Activated CD4-positive, CD25-positive, alpha-beta regulatory T cell treated with anti-CD3 and anti-CD28 coated beads, Interleukin-2, amount 50 U/mL, for 72 hours (primary cell): ENCODE measurements at regions not wholly inside any gene's neighbourhood (a gene's known extent, or its start where the extent isn't known, plus 50 kb on each side); places are given as distances from the start of the nearest gene placed in this dataset.
"Not testable (repeated sequence)": the region's sequence is repeated elsewhere in the genome, so short reads cannot be mapped to it uniquely, and the experiment has no call there.

Experiments used
- DNase-seq: peaks from one replicate; pipeline ENCODE4 v3.0.0; 2021

DNA sequence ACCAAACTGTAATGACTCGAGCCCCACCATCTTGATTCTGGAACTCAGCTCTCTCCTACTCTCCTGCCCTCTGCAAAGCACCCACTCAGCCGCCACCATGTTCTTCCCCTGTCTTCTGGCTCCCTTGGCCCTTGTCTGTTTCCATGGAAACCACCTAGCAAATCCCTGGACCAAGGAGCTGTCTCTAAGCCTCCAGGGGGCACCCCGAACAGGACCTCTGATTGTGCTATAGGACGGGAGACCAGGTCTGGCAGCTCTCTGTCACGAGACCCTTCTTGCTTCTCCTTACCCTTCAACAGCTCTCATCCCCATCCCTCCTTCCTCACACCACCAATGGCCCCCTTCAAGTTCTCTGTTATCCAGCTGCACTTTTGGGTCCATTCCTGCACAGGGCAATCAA is 277.7 kb upstream of the ZNF507 start:
- DNase-seq: no peak

DNA sequence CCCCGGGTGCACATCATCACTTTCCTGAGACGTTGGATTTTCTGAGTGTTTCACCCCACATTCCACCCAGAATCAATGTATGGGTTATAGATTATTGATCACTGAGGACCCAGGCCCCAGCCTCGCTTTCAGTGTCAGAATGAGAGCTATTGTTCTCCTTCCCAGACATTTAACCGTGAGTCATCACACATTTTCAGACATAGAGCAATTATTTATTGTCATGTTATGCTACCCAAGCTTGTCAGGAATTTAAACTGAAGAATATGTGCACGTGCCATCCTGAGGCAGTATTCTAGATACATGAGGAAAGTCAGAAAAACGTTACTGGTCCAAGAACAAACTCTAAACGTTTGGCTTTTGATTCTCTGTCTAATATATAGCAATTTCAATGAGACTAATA is 276.6 kb upstream of the ZNF507 start:
- no peak for DNase-seq

DNA sequence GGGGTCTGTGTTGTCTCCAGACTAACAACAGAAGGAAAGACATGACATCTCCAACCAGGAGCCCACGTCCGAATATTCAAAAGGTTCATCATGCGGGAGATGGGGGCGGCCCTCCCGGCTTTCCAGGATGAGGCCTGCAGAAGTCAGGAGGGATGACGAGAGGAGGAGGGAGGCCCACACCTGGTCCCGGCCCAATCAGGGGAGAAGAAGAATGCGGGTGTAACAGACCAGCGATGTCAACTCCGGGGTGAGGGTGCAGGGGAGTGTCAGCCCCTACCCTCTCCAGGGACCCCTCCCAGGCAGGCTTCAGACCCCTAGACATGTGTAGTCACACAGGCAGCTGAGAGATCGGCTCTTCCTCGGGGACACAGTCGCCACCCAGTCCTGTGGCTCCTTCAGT is 275.3 kb upstream of the ZNF507 start:
- no peak for DNase-seq

DNA sequence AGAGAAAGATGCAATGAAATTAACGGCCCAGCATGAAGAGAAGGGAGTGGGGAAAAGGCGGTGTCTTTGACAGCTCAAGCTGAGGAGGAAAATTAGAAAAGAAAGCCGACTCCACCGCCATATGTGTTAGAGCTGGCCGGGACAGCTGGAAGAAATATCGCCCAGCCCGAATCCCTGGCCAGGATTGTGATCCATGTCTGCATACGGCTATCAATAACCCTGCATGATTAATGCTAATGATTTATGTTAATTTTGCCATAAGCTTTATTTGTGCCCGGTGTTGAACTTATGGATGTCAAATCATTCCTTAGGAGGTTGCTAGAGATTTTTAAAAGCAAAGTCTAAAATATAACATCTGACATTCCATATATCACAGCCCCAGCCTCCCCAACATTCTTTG is 263.4 kb upstream of the ZNF507 start:
- no peak for DNase-seq

DNA sequence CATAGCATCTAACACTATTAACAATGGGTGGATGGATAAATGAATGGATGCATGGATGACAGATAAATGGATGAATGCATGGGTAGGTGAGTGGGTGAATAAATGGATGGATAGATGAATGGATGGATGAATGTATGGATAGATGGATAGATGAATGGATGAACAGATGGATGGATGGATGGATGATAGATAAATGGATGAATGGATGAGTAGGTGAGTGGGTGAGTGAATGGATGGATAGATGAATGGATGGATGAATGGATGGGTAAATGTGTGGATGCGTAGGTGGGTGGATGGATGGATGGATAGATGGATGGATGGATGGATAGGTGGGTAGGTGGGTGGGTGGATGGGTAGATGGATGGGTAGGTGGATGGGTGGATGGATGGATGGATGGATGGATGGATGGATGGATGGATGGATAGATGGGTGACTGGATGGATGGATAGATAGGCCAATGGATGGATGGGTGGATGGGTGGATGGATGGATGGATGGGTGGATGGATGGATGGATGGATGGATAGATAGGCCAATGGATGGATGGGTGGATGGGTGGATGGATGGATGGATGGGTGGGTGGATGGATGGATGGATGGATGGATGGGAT is 260.6 kb upstream of the ZNF507 start:
- DNase-seq: not testable (repeated sequence)

DNA sequence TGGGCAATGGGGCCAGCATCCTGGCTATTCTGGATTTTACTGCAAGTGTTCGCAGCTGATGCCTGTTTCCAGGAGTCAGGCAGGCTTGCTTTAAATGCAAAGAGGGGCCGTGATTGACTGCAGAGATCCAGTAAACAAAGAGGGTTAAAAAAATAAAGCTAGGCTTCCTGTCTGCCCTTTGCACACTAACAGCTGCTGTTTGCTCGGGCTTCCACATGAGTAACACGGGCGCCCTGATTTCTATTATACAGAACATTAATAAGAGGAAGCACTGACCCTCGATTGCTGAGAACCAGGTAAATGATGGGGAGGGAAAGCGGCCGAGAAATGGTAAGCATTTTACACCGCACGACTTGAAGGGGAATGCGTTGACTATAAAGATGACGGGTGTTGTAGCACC is 254.2 kb upstream of the ZNF507 start:
- DNase-seq: no peak

DNA sequence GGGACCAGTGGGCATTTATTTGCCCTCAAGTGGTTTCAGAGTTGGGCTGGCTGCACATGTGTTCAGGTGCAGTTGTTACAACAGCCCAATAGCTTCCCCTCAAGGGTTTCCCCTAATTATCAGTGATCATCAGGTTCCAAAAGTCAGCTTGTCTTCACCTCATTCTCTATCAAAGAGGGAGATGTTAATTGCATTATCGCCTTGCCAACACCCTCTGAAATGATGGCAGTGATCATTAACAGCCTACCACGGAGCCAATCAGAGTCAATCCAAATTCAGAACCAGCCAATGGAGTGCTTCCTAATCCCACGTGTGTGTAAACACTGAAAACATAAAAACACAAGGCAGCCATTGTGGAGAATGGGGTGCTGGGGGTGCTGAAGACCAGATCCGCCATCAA is 248.4 kb upstream of the ZNF507 start:
- DNase-seq: no peak

DNA sequence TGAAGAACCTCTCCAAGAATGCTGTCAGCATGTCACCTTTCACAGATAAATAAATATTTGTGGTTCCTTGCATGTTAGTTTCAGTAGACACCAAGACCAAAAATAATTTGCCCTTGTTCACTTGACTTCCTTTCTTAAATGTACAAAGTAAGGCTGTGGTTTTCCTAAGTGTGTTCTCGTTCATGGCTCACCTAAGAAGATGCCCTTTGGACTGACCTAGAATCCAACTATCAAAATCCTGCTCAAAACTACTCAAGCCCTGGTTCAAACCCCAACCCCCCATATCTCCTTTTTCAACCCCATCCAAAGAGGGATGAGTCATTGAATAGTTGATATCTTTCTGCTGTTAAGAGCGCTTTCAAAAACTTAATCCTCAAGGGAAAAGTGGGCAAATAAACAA is 247.8 kb upstream of the ZNF507 start:
- no peak for DNase-seq

DNA sequence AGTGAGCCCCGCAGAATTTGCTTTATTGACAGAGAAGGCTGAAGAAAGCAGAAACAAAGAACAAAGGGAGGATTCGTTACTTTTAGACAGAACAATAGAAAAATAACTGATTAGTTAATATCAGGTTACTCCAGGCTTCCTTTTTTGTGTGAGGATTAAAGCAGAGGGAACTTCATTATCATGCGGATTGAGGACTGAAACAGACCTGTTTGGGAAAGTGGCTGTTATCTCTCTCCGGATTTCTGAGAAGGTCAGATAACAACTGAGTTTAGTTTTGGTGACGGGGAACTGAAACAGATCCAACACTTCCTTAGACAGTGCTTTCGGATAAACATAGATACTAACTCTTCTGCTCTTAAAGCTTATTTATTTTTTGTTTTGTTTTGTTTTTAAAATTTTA is 246.4 kb upstream of the ZNF507 start:
- DNase-seq: no peak

DNA sequence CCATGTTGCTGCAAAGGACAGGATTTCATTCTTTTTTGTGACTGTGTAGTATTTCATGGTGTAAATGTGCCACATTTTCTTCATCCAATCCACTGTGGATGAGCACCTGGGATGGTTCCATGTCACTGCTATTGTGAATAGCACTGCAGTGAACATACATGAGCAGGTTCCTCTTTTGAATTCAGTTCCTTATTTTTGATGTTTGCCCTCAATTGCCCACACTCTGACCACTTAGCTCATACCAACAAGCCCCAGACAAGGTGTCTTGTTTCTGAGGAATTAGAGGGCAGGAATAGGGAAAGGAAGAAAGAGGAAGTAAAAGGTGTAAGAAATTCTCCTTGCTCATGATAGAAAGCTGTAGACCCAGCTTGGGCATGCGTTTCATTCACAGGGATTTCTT is 244.2 kb upstream of the ZNF507 start:
- DNase-seq: no peak

DNA sequence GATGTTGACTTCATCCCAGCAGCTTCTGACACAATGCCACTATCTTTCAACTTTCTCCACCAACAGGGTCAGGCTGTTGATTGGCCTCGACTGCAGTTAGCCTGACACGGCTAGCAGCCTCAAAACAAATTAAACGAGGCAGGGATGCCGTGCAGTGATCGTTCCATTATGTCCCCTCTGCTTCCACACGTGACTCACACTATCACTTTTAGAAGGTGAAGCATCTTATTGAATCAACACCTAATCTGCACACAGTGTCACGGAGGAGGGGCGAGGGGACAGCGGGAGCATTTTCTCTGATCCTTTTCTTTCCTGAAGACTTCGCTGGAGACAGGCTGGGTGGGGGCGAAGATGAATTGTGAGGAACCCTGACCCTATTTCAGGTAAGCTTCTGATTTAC is 241.9 kb upstream of the ZNF507 start:
- DNase-seq: no peak

DNA sequence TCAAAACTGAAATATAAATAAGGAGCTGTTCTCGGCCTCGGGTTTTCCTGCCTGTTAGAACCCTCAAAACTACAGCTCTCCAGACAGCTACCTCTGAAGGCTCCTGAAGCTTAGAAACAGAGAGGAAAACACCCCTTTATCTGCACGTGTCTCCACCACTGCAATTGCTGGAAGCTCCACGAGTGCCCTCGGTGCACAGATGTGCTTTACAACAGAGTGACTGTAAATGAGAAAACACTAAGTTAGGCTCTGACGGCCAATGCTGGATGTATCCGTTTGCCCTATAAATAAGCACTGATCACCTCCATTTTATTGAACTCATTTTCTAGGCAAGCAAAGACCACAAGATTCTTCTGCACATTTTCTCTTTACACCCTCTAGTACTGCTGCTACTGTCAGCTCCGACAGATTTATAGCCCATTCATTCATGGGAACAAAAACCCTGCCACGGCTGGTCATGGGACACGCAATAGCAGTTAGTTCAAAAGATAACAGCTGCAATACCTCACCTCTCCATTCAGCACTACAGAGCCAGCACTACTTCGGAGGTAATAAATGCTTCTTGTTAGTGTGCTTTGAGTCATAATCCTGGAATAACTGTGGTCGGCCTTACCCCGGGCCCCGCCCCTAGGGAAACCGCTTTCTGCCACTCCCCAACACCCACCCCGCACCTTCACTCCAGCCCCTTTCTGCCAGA is 241.1 kb upstream of the ZNF507 start:
- no peak for DNase-seq

DNA sequence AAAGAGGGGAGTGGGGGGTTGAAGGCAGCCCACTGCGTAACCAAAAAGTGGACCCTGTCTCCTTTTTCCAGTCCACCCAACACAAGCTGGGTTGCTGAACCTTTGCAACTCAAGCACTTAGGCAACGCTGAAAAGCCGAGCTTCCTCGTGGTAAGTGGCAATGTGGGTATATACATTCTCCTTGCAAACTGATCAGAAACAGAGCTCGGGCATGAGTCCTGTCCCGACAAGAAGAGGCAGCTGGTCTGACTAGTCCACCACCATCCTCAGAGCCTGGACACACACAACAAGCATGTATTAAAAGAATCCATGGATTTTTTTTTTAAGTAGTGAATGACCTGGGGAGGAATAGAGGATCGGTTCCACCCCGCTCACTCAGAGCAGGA is 240.6 kb upstream of the ZNF507 start:
- no peak for DNase-seq

DNA sequence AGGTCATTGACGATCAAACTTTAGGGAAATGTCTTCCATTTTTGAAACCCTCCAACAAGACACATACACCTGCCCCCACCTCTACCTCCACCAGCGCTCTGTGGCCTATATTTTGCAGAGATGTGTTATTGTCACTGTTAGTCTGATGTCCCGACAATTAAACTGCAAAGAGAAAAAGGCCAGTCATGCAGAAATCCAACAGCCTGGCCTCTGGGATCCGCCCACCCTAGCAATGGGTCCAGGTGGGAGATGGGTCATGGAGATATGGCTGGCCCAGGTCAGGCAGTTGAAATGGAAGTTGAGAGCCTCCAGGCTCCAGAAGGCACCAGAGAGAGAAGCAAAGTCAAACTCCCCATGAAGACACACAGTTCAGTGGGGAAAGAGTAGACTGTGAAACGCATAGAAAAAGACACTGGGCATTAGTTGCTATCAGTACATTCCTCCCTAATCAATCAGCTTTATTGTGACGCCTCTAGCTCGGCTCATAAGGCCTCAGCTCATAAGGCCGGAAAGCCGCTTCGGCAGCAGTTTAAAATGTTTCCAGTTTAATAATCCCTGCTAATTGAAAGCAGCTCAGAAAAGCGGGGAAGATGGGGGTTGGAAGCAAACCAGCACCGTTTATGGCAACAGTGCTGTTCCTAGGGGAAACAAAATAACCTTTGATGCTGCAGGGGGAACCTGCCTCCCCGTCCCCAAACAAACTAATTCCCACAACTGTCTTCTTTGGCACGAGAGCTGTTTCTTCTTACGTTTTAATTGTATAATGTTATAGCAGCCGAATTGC is 239.7 kb upstream of the ZNF507 start:
- DNase-seq: no peak

DNA sequence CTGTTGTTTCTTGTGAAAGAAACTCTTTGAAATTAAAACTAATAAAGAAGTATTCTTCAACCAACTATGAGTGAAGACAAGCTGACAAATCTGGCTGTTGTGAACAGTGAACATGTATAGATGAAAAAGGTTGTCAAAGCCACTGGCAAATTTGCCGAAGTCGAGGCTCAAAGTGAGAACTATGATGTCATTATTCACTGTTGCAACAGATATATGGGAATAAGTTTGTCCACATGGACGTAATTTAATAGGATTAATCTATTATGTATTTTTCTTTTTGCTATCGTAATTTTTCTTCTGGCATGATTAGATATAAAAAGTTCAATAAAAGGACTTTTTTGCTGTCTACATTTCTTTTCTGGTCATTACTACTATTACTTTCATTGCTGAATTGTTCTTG is 223.2 kb upstream of the ZNF507 start:
- no peak for DNase-seq

DNA sequence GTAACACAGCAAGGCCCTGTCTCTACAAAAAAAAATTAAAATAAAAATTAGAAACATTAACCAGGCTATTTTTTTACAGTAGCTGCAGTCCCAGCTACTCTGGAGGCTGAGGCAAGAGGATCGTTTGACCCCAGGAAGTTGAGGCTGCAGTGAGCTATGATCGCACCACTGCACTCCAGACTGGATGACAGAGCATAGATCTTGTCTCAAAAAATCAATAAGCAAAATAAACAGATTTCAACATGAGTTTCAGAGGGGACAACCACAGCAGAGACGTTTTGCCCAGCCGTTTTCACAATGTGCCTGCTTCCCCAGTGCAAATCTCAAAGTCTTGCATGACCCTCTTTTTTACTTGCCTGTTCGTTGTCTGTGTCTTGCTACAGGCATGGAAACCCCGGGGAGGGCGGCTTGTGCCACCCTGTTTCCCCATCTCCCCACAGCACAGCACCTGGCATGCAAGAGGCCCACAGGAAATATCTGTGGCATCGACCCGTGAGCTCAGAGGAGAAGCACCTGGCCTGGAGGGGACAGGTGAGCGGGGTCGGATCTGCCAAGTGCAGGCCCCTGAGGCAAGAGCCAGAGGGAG is 222.0 kb upstream of the ZNF507 start:
- DNase-seq: no peak

DNA sequence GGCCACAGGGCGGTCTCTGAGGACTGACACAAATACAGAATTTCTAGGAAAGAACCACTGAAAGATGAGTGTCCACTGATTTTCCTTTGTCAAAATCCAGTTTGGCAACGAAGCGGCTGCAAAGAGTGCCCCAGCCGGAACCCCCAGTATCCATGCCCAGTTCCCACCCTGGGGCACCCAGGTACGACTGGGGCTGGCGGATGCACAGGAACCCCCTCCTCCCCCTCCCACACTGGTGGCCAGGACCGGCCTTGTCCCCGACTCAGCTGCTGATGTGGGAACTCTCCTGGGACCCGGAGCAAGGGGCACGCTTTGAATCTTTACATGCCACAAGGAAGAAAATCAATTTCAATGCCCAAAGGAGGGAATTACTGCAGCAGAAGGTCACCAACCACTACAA is 220.8 kb upstream of the ZNF507 start:
- no peak for DNase-seq

DNA sequence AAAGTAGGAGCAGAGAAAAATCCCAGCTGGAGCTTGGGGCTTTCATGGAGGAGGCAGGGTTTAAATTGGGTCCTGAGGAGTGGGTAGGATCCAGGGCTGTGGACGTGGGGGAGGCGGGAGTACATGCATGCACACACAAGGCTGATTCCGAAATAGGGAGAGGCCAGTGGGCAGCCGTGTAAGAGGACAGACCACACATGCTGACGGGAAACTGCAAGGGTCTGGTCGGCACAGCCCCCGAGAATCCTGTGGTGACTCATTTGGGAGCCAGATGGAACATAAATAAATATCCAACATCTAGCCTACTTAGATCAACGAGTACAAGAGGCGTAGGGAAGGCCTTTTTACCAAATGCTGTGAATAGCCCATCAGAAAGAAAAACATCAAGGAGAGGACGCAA is 216.3 kb upstream of the ZNF507 start:
- no peak for DNase-seq

DNA sequence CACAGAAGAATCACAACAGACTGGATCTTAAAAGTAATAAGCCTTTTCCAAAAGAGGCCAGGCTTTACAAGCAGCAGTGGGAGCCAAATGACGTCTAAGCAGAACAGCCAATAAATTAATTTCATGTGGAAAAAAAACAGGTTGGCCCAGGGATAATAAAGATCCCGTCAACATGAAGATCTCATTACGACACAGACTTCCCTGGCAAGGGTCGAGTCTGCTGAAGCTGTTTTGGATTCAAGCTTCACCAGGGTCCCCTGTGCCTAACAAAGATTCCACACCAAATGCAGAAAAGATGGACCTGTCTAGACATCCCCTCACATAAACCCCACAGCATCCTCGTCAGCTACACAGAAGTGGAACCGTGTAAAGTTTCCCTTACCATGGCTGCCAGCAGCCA is 215.1 kb upstream of the ZNF507 start:
- DNase-seq: no peak

DNA sequence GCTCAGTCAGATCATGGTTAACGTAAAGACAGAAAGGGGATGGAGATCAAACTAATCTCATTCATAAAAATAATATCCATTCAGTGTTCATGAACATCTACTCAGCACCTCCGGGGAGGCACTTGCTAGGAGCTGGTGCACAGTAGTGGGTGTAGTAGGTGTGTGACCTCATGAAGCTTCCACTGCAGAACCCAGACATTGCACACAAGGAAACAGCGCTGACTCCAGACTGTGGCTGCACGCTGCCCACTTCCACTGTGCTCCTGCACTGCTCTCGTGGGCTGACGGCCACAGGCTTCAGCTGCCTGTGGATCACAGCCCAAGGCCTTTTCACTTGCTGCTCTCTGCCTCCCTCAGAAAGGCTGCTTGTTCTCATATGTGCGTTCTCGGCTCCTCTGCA is 214.4 kb upstream of the ZNF507 start:
- no peak for DNase-seq

DNA sequence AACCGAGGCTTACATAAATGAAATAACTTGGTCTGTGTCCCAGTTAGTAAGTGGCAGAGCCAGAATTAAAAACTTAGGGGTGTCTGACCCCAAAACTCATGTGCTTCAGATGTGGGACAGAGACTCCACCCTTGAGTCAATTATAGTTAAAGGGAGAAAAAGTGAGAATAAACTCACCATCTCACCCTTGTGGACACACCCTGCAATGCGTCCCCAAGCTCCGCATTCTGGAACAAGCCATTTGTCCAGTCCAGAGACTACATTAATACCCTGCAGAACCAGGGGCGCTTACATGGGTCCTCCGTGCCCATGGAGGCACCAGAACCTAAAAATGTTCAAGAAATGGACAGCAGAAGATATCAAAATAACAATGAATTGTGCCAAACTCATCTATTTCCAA is 207.0 kb upstream of the ZNF507 start:
- DNase-seq: no peak

DNA sequence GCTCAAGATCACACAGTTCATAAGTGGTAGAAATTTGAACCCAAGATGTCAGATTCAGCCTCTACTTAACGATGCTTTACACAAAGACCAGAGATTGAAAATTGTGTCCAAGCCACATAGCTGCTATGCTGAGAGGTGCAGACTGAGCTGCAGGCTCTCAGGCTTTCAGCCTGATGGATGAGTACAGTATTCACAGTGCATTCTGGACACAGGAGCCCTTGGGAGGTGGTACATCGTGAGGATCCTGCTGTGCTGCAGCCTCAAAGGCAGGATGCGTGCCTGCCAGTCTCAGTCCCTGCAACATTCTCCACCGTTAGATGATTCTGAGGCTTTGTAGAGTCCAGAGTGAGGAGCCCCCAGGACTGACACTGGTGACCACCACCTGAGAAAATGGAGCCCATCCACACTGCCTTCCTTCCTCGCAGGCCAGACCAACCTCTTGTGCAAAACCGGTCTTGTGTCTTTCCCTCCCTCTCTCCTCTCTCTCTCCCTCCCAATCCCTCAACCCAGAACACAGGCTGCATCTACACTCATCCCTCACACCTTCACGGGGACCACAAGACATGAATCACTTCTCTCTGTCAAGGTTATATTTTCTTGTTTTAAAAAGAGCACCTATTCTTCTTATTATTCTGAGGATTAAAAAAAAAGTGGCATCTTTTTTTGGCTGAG is 203.4 kb upstream of the ZNF507 start:
- no peak for DNase-seq

DNA sequence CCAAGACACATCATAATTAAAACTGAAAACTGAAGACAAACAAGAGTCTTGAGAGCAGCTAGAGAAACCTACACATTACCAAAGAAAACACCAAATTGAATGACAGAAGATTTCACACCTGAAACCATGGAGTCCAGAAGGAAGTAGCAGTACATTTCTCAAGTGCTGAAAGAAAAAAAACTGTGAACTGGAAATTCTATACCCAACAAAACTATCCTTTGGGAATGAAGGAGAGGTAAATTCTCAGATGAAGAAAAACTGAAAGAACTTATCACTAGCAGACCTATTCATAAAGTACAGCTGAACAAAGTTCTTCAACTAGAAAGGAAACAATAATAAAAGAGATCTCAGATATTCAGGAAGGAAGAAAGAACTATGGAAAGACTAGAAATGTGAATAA is 198.7 kb upstream of the ZNF507 start:
- DNase-seq: no peak

DNA sequence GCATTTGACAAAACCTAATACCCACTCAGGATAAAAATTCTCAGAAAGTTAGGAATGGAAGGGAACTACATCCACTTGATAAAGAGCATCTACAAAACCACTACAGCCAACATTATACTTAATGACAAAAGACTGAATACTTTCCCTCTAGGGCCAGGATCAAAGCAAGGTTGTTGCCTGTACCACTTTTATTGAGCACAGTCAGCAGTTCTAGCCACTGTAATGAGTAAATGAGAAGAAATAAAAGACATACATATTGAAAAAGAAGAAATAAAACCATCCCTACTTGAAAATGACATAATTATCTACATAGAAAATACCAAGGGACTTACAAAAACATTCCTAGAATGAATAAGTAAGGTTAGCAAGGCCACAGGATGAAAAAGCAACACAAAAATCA is 194.8 kb upstream of the ZNF507 start:
- no peak for DNase-seq
